ENCODE measurements at regions not wholly inside any gene's neighbourhood (a gene's known extent, or its start where the extent isn't known, plus 50 kb on each side); places are given as distances from the start of the nearest gene placed in this dataset.

DNA sequence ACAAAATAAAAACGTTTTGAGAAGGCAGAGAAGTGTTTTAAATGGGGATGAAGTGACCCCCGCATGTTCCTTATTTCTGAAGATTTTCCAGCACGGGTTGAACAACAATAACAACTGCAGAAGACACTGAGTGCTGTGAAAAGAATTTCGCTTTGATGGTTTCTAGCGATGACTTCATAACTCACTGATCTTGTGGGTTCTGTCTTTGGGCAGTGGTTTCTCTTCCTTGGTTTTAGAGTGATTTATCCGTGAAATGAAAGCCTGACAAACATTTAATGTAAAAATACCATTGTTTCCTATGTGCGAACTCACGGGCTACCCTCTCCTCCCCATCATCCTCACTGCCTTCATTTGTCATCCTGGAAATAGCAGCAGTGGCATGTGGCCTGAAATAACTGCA, 793.9 kb downstream of the QKI start:
- Histone ChIP-seq H2AK5ac (ENCODE audit: low read depth, low read length) (no peak overlapping the region), H4K91ac (ENCODE audit: insufficient read depth, low read depth, low read length) (no peak overlapping the region), H3K56ac (ENCODE audit: extremely low read depth, insufficient read depth, low read length) (no peak overlapping the region), H2AFZ (replicated peaks; ENCODE audit: low read length, poor library complexity) (no peak overlapping the region), H4K20me1 (ENCODE audit: insufficient read depth, low read length) (no peaks in the 10 kb centered on the region), H3K18ac (ENCODE audit: low read depth, low read length) (no peak overlapping the region), H4K8ac (ENCODE audit: low read depth in 2 of 2, low read length in 2 of 2) (no peak overlapping the region), H3K23ac (ENCODE audit: low read depth, low read length) (no peak overlapping the region), H2AK9ac (replicated peaks; ENCODE audit: low read depth, low read length, poor library complexity) (no peak overlapping the region), H3K14ac (replicated peaks; ENCODE audit: low read depth, low read length) (no peak overlapping the region), H3K4me1 (ENCODE audit: control insufficient read depth, insufficient read depth, low read length) (no peaks in the 10 kb centered on the region), H2BK5ac (ENCODE audit: low read depth, low read length, poor library complexity, severe bottlenecking) (no peak overlapping the region), H3K9ac (ENCODE audit: low read depth, low read length) (no peak overlapping the region), H3K4me3 (ENCODE audit: insufficient read depth, low read depth, low read length) (no peak overlapping the region), H3K27me3 (ENCODE audit: control insufficient read depth, insufficient read depth, low read length) (no peaks in the 10 kb centered on the region), H2BK15ac (ENCODE audit: low read depth, low read length) (no peak overlapping the region), H2BK20ac (ENCODE audit: low read depth, low read length) (no peak overlapping the region), H2BK120ac (ENCODE audit: low read depth, low read length) (no peak overlapping the region), H3K4ac (ENCODE audit: low read depth, low read length) (no peak overlapping the region), H3K79me1 (ENCODE audit: low read depth in 1 of 2, low read length in 2 of 2) (no peaks in the 10 kb centered on the region), H3K27ac (ENCODE audit: insufficient read depth, low read length) (no peak overlapping the region), H4K5ac (ENCODE audit: low read depth, low read length) (no peak overlapping the region), H3K36me3 (ENCODE audit: control insufficient read depth, insufficient read depth, low read length) (no peaks in the 10 kb centered on the region), H3K9me3 (ENCODE audit: control insufficient read depth, insufficient read depth, low read length) (peaks cover 24% of the 10 kb centered on the region), H3K9me1 (ENCODE audit: insufficient read depth, low read length) (no peaks in the 10 kb centered on the region), H3K4me2 (ENCODE audit: low read depth, low read length) (no peak overlapping the region)
- BruUV-seq (replicated peaks) = no TSS peak
- ChIA-PET POLR2A (ENCODE audit: unreplicated experiment) (no interaction called here), CTCF (no interaction called here)
- ATAC-seq (ENCODE audit: low read depth) (no peak), DNase-seq (no peak)
- intact Hi-C loops (cut with micrococcal nuclease) (no loop called here), dilution Hi-C loops (cut with HindIII; ENCODE audit: low sequenced_read_pairs, unreplicated experiment) (no loop called here), in situ Hi-C loops (cut with MboI; ENCODE audit: low sequenced_read_pairs) (no loop called here)
- WGBS, 2 experiments (ENCODE audit: extremely low coverage in 2 of 2, insufficient read length in 1 of 2) = 100% methylated on average over 1 of the region's 8 CpGs; no CpG with 5 or more reads in 1 of the 2 experiments
- TF ChIP-seq CHD1 (IDR thresholded peaks at IDR 0.05; ENCODE audit: low read depth, low read length) (no peak), MAZ (IDR thresholded peaks at IDR 0.05; ENCODE audit: borderline replicate concordance, low read depth, low read length) (no peak), BHLHE40 (IDR thresholded peaks at IDR 0.05; ENCODE audit: low read depth, low read length) (no peak), CEBPB (IDR thresholded peaks at IDR 0.05; ENCODE audit: low read depth, low read length) (no peak), MAFK (IDR thresholded peaks at IDR 0.05; ENCODE audit: low read depth, low read length) (no peak)

Measured in IMR-90 (cell line).